Middle frontal gyrus (tissue), 1 donor: ENCODE measurements at regions not wholly inside any gene's neighbourhood (a gene's known extent, or its start where the extent isn't known, plus 50 kb on each side); places are given as distances from the start of the nearest gene placed in this dataset.

ENCODE experiments used
- DNase-seq: peaks from one replicate; pipeline ENCODE4 v3.0.0-alpha.2; 2015; ENCODE audit warnings: low spot score; ENCODE audit errors: extremely low spot score

DNA sequence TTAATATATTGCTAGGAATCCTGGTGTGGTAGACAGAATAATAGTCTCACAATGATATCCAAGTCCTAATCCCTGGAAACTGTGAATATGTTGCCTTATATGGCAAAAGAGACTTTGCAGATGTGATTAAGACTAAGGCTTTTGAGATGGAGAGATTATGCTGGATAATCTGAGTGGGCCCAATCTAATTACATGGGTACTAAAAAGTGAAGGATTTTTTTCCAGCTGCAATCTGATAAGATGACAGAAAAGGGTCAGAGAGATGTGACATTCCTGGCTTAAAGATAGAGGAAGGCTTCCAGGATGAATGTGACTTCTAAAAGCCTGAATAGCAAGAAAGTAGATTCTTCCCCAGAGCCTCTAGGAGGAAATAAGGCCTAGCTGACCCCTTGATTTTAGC is 80.7 kb upstream of the MPDZ start:
- DNase-seq, result no peak

DNA sequence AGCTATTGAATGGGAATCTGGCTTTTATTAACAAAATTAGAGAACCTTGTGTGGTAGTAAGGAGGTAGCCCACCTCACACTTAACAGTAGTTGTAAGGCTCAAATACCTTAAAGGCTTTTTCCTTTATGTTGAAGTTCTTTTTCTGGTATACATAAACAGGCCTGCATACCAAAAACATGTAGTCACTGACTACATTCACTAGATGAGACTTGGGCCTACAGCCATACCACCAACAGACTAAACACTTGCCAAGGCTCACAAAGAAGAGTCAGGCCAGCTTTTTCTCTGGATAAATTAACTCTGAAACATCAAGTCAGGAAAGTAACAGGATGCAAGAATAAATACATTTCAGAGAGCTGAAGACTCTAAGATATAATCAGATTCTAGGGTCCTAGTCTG is 78.6 kb upstream of the MPDZ start:
- no peak for DNase-seq

DNA sequence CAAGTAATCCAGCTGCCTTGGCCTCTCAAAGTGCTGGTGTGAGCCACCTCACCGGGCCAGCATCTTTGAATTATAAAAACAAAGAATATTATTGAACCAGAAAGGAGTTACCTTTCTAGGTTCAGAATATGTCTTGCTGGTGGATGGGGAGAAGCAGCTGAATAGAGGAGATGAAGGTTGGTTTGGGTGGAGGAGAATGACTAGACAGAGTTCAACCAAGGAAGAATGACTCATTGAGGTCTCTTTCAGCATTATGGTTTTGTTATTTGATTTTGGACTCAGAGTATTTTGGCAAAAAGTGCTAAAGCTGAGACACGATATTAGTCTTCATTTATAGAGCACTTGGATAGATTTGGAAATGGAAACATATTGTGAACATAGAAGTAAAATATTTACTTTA is 75.2 kb upstream of the MPDZ start:
- no peak for DNase-seq

DNA sequence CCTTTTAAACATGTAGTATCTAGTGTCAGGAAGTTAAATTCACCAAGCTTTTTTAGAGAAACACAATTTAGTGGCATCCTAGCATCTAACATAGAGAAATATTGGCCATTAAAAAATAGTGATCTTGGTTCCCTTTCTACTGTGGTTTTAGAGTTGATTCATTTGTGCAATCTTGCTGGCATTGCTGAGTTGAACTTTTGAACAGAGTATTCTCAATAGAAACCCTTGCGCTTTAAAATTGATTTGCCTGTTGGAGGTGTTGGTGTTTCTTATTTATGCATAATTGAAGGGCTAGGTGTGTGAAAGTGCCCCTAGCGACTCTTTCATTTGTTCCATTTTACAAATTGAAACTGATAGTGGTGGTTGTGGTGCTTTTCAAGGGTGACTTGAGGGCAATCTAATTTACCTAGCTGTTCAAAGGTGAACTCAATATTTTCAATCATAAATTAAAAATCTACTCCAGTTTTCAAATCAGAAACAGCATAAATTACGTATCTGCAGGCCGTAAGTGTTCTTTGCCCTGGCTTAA is 73.0 kb upstream of the MPDZ start:
- no peak for DNase-seq

DNA sequence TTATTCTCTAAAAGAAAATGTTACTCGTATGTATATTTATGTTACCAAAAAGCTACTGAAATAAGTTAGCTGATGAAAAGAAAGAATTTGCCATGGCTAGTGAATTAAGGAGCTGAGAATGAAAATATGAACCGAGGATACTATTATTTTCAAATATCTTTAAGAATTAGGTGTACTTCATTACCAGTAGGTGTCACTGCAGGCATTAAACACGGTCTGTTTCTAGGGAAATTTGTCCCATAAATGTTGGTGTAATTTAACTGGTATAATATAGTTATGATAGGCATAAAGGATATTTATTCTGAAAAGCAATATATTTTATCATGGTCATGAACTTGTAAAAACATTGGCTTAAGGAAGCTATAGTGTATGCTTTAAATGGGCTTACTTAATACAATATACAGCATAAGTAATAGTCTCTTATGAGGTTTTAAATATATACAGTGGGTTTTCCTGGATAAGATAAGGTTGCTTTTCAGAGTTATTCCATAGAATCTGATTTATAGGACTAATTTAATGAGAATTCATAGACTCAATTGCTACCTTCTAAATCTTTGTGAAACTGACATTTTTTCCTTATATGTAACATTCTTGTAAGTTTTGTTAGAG is 72.4 kb upstream of the MPDZ start:
- peak; percentile 31 for DNase-seq

DNA sequence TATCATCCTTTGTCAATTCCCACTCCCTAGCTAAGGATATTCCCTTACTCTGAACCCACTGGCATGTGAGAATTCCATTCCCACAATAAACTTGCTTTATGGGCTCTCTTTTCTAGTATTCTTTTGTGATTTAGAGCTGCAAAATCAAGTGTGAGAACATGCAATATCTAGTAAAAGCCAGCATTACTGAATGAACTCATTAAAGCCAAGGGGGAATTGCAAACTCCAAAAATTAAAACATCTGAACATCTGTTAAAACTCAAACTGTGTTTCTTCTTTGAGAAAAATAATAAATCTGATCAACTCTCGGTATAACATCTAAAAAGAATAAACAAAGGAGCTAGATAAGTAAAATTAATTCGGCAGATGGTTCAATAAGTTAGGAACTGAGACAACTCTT is 53.1 kb upstream of the MPDZ start:
- DNase-seq, result no peak

DNA sequence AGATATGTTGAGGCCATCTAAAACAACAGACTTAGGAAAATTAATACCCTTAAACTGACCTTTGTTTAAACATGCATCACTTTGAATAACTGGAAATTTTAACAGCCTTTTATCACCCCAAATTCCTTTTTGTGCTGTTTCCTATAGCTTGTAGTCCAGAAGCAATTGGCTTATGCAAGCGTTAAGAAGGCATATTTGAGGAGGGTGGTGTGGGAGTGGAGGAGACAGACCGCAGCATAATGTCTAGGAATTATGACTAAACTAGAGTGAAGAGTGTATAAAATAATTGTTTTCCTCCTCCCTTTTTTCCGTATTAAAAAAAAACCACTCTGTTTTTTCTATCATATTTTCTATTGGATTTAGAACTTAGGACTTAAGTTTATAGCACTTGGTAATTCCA is 51.8 kb upstream of the MPDZ start:
- no peak for DNase-seq

DNA sequence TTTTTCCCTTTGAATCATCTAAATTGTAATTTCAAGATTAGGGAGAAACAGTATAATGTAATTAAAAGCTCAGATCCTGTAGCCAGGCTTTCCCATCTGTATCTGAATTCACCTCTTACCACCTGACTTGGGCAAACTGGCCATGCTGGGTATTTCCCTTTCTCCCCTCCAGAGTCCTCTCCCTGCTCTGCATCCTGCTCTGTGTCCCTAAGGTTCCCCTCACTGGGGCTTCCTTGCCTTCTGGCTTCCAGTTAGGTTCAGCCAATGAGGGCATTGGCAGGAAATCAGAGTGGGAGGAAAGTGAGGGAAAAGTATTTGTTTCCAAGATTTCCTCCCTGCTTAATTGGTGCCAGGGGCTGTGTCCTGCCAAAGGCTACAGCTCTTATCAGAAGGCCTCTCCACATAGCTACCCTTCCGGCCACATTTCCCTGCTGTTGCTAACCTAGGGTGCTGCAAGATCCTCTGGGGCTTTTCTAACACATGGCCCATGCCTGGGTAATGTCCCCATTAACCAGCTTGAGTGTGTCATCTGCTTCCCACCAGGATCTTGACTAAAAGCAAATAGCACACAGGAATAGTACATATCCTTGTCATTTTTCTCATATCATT is 51.0 kb upstream of the MPDZ start:
- DNase-seq, result no peak
